ENCODE measurements at regions not wholly inside any gene's neighbourhood (a gene's known extent, or its start where the extent isn't known, plus 50 kb on each side); places are given as distances from the start of the nearest gene placed in this dataset.

- TF ChIP-seq POLR2A (IDR thresholded peaks at IDR 0.05) = no peak
- no peak for TF ChIP-seq CTCF (IDR thresholded peaks at IDR 0.05)
Measured at GRCh38 chr18:59767732-59768131, 70.5 kb upstream of the CCBE1 start.
